Liver (tissue), 8 donors: ENCODE measurements at regions not wholly inside any gene's neighbourhood (a gene's known extent, or its start where the extent isn't known, plus 50 kb on each side); places are given as distances from the start of the nearest gene placed in this dataset.

Experiments used
- DNase-seq: peaks from one replicate; pipeline ENCODE4 v3.0.0-alpha.2; 2017; ENCODE audit warnings: low spot score
- H3K27ac ChIP-seq, 2 donors: one replicate each; pipeline ENCODE4 v1.7.0; 2013; ENCODE audit warnings: inconsistent platforms in 2 of 2, low read length in 2 of 2, control low read depth in 1 of 2, low read depth in 1 of 2, mild to moderate bottlenecking in 1 of 2
- H3K27me3 ChIP-seq, 4 donors: one replicate each; pipeline versions ENCODE4 v1.6.1 to v1.7.0; 2013; ENCODE audit warnings: low read length in 3 of 4, inconsistent platforms in 1 of 4, mild to moderate bottlenecking in 1 of 4, moderate library complexity in 1 of 4; ENCODE audit not compliant: control insufficient read depth in 4 of 4, insufficient read depth in 4 of 4
- H3K36me3 ChIP-seq, 4 donors: one replicate each; pipeline versions ENCODE4 v1.6.1 to v1.7.0; 2013; ENCODE audit warnings: low read length in 3 of 4, mild to moderate bottlenecking in 3 of 4, low read depth in 1 of 4, moderate library complexity in 1 of 4; ENCODE audit not compliant: control insufficient read depth in 4 of 4, insufficient read depth in 3 of 4
- H3K4me1 ChIP-seq, 4 donors: one replicate each; pipeline versions ENCODE4 v1.6.1 to v1.7.0; 2013; ENCODE audit warnings: low read length in 3 of 4, mild to moderate bottlenecking in 3 of 4, moderate library complexity in 1 of 4; ENCODE audit not compliant: control insufficient read depth in 4 of 4, insufficient read depth in 4 of 4
- H3K4me3 ChIP-seq, 3 donors: one replicate each; pipeline versions ENCODE4 v1.6.1 to v1.7.0; 2013; ENCODE audit warnings: low read length in 3 of 3, control low read depth in 1 of 3, low read depth in 1 of 3, mild to moderate bottlenecking in 1 of 3
- H3K9ac ChIP-seq, 2 donors: one replicate each; pipeline ENCODE4 v1.7.0; 2013; ENCODE audit warnings: low read length in 2 of 2, mild to moderate bottlenecking in 2 of 2, moderate library complexity in 2 of 2, control low read depth in 1 of 2, low read depth in 1 of 2
- H3K9me3 ChIP-seq, 4 donors: one replicate each; pipeline versions ENCODE4 v1.6.1 to v1.7.0; 2013; ENCODE audit warnings: low read length in 3 of 4; ENCODE audit not compliant: control insufficient read depth in 4 of 4
- CTCF ChIP-seq: fragments of 150-350 bp; IDR thresholded peaks from 2 replicates; pipeline ENCODE4 v1.5.1; 2017; ENCODE audit warnings: improper control_type of control experiment, low read depth, low read length; ENCODE audit not compliant: missing input control
- EGR1 ChIP-seq, 2 donors: IDR thresholded peaks; 2 replicates each; pipeline ENCODE4 v1.6.1; 2016 to 2018; ENCODE audit warnings: antibody characterized with exemption in 2 of 2, low read depth in 2 of 2
- FOXA1 ChIP-seq: IDR thresholded peaks from 2 replicates; pipeline ENCODE4 v1.6.1; 2016; ENCODE audit warnings: antibody characterized with exemption
- FOXA2 ChIP-seq: IDR thresholded peaks from 2 replicates; pipeline ENCODE4 v1.6.1; 2016; ENCODE audit warnings: antibody characterized with exemption
- GABPA ChIP-seq, 2 donors: IDR thresholded peaks in 1 of 2; conservative IDR thresholded peaks in 1 of 2; 2 replicates each; pipeline ENCODE4 v1.6.1; 2016; ENCODE audit warnings: antibody characterized with exemption in 2 of 2, mild to moderate bottlenecking in 1 of 2, moderate library complexity in 1 of 2
- HNF4A ChIP-seq, 2 donors: conservative IDR thresholded peaks; 2 replicates each; pipeline ENCODE4 v1.6.1; 2016; ENCODE audit warnings: antibody characterized with exemption in 2 of 2, mild to moderate bottlenecking in 2 of 2
- HNF4G ChIP-seq: IDR thresholded peaks from 2 replicates; pipeline ENCODE4 v1.6.1; 2016; ENCODE audit warnings: antibody characterized with exemption
- JUND ChIP-seq, 2 donors: IDR thresholded peaks; 2 replicates each; pipeline ENCODE4 v1.6.1; 2016; ENCODE audit warnings: antibody characterized with exemption in 2 of 2
- MAX ChIP-seq: IDR thresholded peaks from 2 replicates; pipeline ENCODE4 v1.6.1; 2016; ENCODE audit warnings: antibody characterized with exemption
- NR2F2 ChIP-seq: IDR thresholded peaks from 2 replicates; pipeline ENCODE4 v1.6.1; 2016; ENCODE audit warnings: antibody characterized with exemption
- RAD21 ChIP-seq, 2 donors: IDR thresholded peaks; 2 replicates each; pipeline ENCODE4 v1.6.1; 2016; ENCODE audit warnings: antibody characterized with exemption in 2 of 2, mild to moderate bottlenecking in 2 of 2
- RXRA ChIP-seq, 2 donors: IDR thresholded peaks; 2 replicates each; pipeline ENCODE4 v1.6.1; 2017 to 2018; ENCODE audit warnings: antibody characterized with exemption in 2 of 2, mild to moderate bottlenecking in 1 of 2
- SP1 ChIP-seq: IDR thresholded peaks from 2 replicates; pipeline ENCODE4 v1.6.1; 2018; ENCODE audit warnings: antibody characterized with exemption, mild to moderate bottlenecking
- TAF1 ChIP-seq: conservative IDR thresholded peaks from 2 replicates; pipeline ENCODE4 v1.6.1; 2016; ENCODE audit warnings: antibody characterized with exemption, mild to moderate bottlenecking
- YY1 ChIP-seq: IDR thresholded peaks from 2 replicates; pipeline ENCODE4 v1.6.1; 2016; ENCODE audit warnings: antibody characterized with exemption, mild to moderate bottlenecking
- ZBTB33 ChIP-seq: IDR thresholded peaks from 2 replicates; pipeline ENCODE4 v1.6.1; 2016; ENCODE audit warnings: antibody characterized with exemption
- WGBS: extraction: QIAGEN DNeasy Blood & Tissue Kit; methylation state at CpG from one replicate; pipeline ENCODE4 v1.1.7; 2013; 5-methylcytosine and 5-hydroxymethylcytosine counted together
- TF ChIP-seq, protein P1 (sequence below): IDR thresholded peaks from 2 replicates; pipeline ENCODE4 v1.6.1; 2016; ENCODE audit warnings: antibody characterized with exemption, mild to moderate bottlenecking
- TF ChIP-seq, protein P2 (sequence below): IDR thresholded peaks from 2 replicates; pipeline ENCODE4 v1.6.1; 2016; ENCODE audit warnings: antibody characterized with exemption
- donor health status: healthy.
- donor health status: healthy.
- donor health status: healthy.
- donor health status: healthy.
- donor health status: healthy.

DNA sequence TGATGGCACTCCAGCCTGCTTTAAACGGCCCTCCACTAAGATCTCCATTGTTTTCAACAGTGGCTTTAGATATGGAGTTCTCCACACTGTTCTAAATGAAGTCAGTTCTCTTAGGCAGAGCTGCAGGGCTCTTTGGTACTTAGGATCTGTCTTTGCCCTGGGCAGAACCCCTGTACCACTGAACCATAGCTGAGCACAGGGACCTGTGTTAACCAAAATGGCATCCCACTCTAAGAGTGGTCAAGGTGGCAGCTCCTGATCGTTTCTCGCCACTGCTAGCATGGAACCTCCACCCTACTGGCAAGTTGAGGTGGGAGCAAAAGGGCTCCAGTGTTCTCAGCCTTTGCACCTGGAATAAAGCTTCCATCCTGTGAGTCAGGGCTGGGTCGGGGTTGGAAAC lies 186.7 kb downstream of the TM2D1 start:
- DNase-seq = no peak
- Histone ChIP-seq H3K27ac (no peak overlapping the region), H3K36me3 (no peaks in the 10 kb centered on the region), H3K27me3 (no peaks in the 10 kb centered on the region), H3K9me3 (no peaks in the 10 kb centered on the region), H3K4me3 (no peak overlapping the region), H3K9ac (no peak overlapping the region), H3K4me1 (peaks cover 0 to 2% (median 0%) of the 10 kb centered on the region in 4 donors)
- TF ChIP-seq HNF4A (conservative IDR thresholded peaks at IDR 0.05) = no peak
- TF ChIP-seq RXRA (IDR thresholded peaks at IDR 0.05) = no peak
- no peak for TF ChIP-seq TAF1
- no peak for TF ChIP-seq YY1
- no peak for TF ChIP-seq HNF4G
- no peak for TF ChIP-seq JUND (IDR thresholded peaks at IDR 0.05)
- TF ChIP-seq, protein P1, sequence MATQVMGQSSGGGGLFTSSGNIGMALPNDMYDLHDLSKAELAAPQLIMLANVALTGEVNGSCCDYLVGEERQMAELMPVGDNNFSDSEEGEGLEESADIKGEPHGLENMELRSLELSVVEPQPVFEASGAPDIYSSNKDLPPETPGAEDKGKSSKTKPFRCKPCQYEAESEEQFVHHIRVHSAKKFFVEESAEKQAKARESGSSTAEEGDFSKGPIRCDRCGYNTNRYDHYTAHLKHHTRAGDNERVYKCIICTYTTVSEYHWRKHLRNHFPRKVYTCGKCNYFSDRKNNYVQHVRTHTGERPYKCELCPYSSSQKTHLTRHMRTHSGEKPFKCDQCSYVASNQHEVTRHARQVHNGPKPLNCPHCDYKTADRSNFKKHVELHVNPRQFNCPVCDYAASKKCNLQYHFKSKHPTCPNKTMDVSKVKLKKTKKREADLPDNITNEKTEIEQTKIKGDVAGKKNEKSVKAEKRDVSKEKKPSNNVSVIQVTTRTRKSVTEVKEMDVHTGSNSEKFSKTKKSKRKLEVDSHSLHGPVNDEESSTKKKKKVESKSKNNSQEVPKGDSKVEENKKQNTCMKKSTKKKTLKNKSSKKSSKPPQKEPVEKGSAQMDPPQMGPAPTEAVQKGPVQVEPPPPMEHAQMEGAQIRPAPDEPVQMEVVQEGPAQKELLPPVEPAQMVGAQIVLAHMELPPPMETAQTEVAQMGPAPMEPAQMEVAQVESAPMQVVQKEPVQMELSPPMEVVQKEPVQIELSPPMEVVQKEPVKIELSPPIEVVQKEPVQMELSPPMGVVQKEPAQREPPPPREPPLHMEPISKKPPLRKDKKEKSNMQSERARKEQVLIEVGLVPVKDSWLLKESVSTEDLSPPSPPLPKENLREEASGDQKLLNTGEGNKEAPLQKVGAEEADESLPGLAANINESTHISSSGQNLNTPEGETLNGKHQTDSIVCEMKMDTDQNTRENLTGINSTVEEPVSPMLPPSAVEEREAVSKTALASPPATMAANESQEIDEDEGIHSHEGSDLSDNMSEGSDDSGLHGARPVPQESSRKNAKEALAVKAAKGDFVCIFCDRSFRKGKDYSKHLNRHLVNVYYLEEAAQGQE = no peak
- TF ChIP-seq RAD21 (IDR thresholded peaks at IDR 0.05) = no peak
- no peak for TF ChIP-seq ZBTB33
- TF ChIP-seq, protein P2, sequence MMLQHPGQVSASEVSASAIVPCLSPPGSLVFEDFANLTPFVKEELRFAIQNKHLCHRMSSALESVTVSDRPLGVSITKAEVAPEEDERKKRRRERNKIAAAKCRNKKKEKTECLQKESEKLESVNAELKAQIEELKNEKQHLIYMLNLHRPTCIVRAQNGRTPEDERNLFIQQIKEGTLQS = no peak
- TF ChIP-seq FOXA1 = no peak
- TF ChIP-seq MAX = no peak
- TF ChIP-seq CTCF = no peak
- no peak for TF ChIP-seq NR2F2
- TF ChIP-seq SP1 = no peak
- no peak for TF ChIP-seq GABPA (IDR thresholded peaks at IDR 0.05 in 1 of 2, conservative IDR thresholded peaks at IDR 0.05 in 1 of 2)
- TF ChIP-seq EGR1 (IDR thresholded peaks at IDR 0.05; ENCODE audit: low read depth in 2 of 2) = no peak
- TF ChIP-seq FOXA2 = no peak
- WGBS = 93% methylated on average over 4 of the region's 4 CpGs
